MM.1S (cell line): ENCODE measurements at regions not wholly inside any gene's neighbourhood (a gene's known extent, or its start where the extent isn't known, plus 50 kb on each side); places are given as distances from the start of the nearest gene placed in this dataset.

ENCODE experiments used
- CTCF ChIP-seq: fragments of 300-600 bp; sonication (generic); IDR thresholded peaks from 2 replicates; pipeline ENCODE4 v1.5.1; 2016; ENCODE audit warnings: antibody characterized with exemption, low read length, mixed read lengths
- EZH2 ChIP-seq: fragments of 300-600 bp; sonication (generic); optimal IDR thresholded peaks from 2 replicates; pipeline ENCODE3; 2017; ENCODE audit warnings: low read depth, mild to moderate bottlenecking, antibody characterized with exemption, low read length, mixed read lengths

- TF ChIP-seq CTCF (no peak), EZH2 (no peak)
These were observed 123.2 kb upstream of the RIPOR2 start for GRCh38 chr6:25058941-25059340.
